Ovary (tissue), 7 donors: ENCODE measurements at regions not wholly inside any gene's neighbourhood (a gene's known extent, or its start where the extent isn't known, plus 50 kb on each side); places are given as distances from the start of the nearest gene placed in this dataset.

ENCODE experiments used
- DNase-seq, 5 donors: peaks; one replicate each; pipeline ENCODE4 v3.0.0-alpha.2; 2019 to 2020
- H3K27ac ChIP-seq, 2 donors: fragments of 200-600 bp; one replicate each; pipeline versions ENCODE4 v1.5.1 to v1.8.0; 2019 to 2022
- H3K27me3 ChIP-seq: fragments of 200-600 bp; one replicate; pipeline ENCODE4 v1.8.0; 2022
- H3K36me3 ChIP-seq: fragments of 200-600 bp; sonication (generic); one replicate; pipeline ENCODE4 v1.5.1; 2019
- H3K4me1 ChIP-seq: one replicate; pipeline ENCODE4 v1.8.1; 2013; ENCODE audit warnings: mild to moderate bottlenecking, moderate library complexity; ENCODE audit not compliant: insufficient read depth
- H3K4me3 ChIP-seq: fragments of 200-600 bp; sonication (generic); one replicate; pipeline ENCODE4 v1.5.1; 2017
- H3K9me3 ChIP-seq, 2 donors: fragments of 200-600 bp in 1 of 2; sonication (generic) in 1 of 2; one replicate each; pipeline versions ENCODE4 v1.5.1 to v1.8.1; 2013 to 2019; ENCODE audit warnings: mild to moderate bottlenecking in 1 of 2, moderate library complexity in 1 of 2
- CTCF ChIP-seq, 3 donors: fragments of 450-650 bp in 2 of 3; fragments of 200-600 bp in 1 of 3; IDR thresholded peaks; one replicate each; pipeline versions ENCODE4 v1.5.1 to v1.8.0; 2016 to 2022; ENCODE audit warnings: antibody characterized with exemption in 3 of 3, mild to moderate bottlenecking in 1 of 3
- EP300 ChIP-seq: sonication (generic); formaldehyde crosslinking; IDR thresholded peaks from one replicate; pipeline ENCODE4 v1.6.1; 2017; ENCODE audit warnings: antibody characterized with exemption
- POLR2A ChIP-seq: fragments of 450-650 bp; IDR thresholded peaks from one replicate; pipeline ENCODE4 v1.6.1; 2017; ENCODE audit warnings: antibody characterized with exemption, mild to moderate bottlenecking, moderate library complexity
- WGBS, 3 donors: extraction: QIAGEN DNeasy Blood & Tissue Kit in 1 of 3; methylation state at CpG; one replicate each; pipeline versions ENCODE4 v1.1.5 to v1.1.7; 2013 to 2017; 5-methylcytosine and 5-hydroxymethylcytosine counted together
- intact Hi-C, 4 donors: fragments of 100-400 bp; cut with DNase I; formaldehyde crosslinking; loops; one replicate each; pipeline versions ENCODE4 v1.11.0 to v1.15.1; 2022 to 2023
- donor health status: DM: no; HTN: no; CAD: no; lungs with moderate emphysema.
- donor health status: DM: no; HTN: no; CAD: no.
- donor health status: Bipolar disorder and iron deficiency.
- donor health status: DM: no; HTN: no; CAD: no.
- donor health status: DM: yes; HTN: yes; CAD: no.

DNA sequence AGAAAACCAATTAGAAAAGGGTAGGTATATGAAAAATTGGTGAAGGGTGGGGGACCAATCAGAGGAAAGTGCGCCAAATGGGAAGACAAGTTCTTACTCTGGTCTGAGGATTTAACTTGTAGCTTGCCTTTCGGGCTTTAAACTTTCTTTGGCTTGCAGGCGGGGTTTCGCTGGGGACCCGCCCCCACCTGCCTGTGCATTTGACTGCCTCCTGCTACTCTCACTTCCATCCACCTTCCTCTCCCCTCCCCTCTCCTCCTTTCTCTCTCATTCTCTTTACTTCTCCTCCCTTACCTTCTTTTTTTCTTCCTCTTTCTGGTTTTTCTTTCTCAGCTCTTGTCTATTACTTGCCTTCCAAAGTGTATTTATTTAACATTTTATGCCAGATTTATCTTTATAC is 278.8 kb downstream of the DNAJB9 start:
- Histone ChIP-seq H3K4me3 (no peak overlapping the region), H3K27ac (no peak overlapping the region), H3K36me3 (no peaks in the 10 kb centered on the region), H3K27me3 (no peaks in the 10 kb centered on the region), H3K4me1 (no peaks in the 10 kb centered on the region), H3K9me3 (no peaks in the 10 kb centered on the region)
- intact Hi-C loops = no loop called here
- WGBS, 3 donors = 96 to 98% (median 97%) methylated on average over 5 of the region's 5 CpGs
- TF ChIP-seq EP300 (no peak), CTCF (IDR thresholded peaks at IDR 0.05) (no peak), POLR2A (no peak)
- no peak for DNase-seq

GRCh38 chr7:108860615-108861014 is 290.9 kb downstream of the DNAJB9 start:
- Histone ChIP-seq H3K27me3 (no peaks in the 10 kb centered on the region), H3K4me1 (no peaks in the 10 kb centered on the region), H3K36me3 (no peaks in the 10 kb centered on the region), H3K27ac (no peak overlapping the region), H3K9me3 (no peaks in the 10 kb centered on the region), H3K4me3 (no peak overlapping the region)
- no peak for TF ChIP-seq EP300
- TF ChIP-seq CTCF (IDR thresholded peaks at IDR 0.05) = no peak
- no peak for TF ChIP-seq POLR2A
- intact Hi-C loops = no loop called here
- DNase-seq = no peak

GRCh38 chr7:108861071-108861470 is 291.4 kb downstream of the DNAJB9 start:
- 33 to 79% (median 67%) methylated on average over 1 to 2 of the region's 2 CpGs for WGBS, 3 donors
- DNase-seq = no peak
- Histone ChIP-seq H3K27me3 (no peaks in the 10 kb centered on the region), H3K9me3 (no peaks in the 10 kb centered on the region), H3K36me3 (no peaks in the 10 kb centered on the region), H3K4me1 (no peaks in the 10 kb centered on the region), H3K27ac (no peak overlapping the region), H3K4me3 (no peak overlapping the region)
- intact Hi-C loops = no loop called here
- TF ChIP-seq POLR2A (no peak), CTCF (IDR thresholded peaks at IDR 0.05) (no peak), EP300 (no peak)

DNA sequence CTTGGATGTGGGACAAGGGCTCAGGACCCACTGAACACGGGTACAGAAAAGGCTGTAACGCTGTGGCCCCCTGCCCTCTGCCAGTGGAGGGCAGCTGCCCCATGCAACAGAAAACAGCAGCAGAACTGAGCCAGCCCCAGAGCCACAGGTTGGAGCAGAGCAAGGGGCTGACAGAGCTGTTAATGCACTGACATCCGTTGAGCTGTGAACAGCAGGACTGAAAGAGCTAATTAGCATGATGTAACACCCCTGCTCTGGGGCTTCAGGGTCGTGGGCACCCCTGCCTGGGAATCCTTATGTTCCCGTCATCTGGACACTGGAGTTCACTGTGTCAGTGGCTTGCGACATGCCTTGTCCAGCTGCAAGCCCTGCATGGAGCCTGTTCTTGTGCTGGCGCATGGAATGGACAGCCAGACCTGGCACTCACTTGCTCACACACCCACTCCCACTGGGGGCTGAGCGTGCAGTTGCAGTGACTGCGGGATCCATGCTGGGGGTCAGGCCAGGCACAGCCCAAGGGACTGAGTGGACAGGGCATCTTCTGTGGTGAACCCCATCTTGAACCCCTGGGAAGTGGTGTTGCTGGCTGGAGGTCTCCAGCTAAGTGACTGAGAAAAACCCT is 293.7 kb downstream of the DNAJB9 start:
- WGBS, 3 donors = 85 to 90% (median 88%) methylated on average over 9 of the region's 9 CpGs
- Histone ChIP-seq H3K9me3 (no peaks in the 10 kb centered on the region), H3K36me3 (no peaks in the 10 kb centered on the region), H3K27ac (no peak overlapping the region), H3K27me3 (no peaks in the 10 kb centered on the region), H3K4me3 (no peak overlapping the region), H3K4me1 (no peaks in the 10 kb centered on the region)
- DNase-seq = no peak
- intact Hi-C loops = no loop called here
- no peak for TF ChIP-seq POLR2A
- TF ChIP-seq EP300 = no peak
- TF ChIP-seq CTCF (IDR thresholded peaks at IDR 0.05) = no peak
